ENCODE measurements at regions not wholly inside any gene's neighbourhood (a gene's known extent, or its start where the extent isn't known, plus 50 kb on each side); places are given as distances from the start of the nearest gene placed in this dataset.

- no peaks in the 10 kb centered on the region for H3K36me3 ChIP-seq (replicated peaks; ENCODE audit: insufficient read depth, low read length)
- H3K4me2 ChIP-seq (ENCODE audit: low read depth, low read length): no peak overlapping the region
- no peaks in the 10 kb centered on the region for H3K9me2 ChIP-seq (replicated peaks; ENCODE audit: insufficient read depth, low read length)
- no peak overlapping the region for H3K4me3 ChIP-seq (ENCODE audit: low read length)
- H3F3A ChIP-seq (ENCODE audit: insufficient read depth, low read length): no peaks in the 10 kb centered on the region
- TF ChIP-seq, protein P1, sequence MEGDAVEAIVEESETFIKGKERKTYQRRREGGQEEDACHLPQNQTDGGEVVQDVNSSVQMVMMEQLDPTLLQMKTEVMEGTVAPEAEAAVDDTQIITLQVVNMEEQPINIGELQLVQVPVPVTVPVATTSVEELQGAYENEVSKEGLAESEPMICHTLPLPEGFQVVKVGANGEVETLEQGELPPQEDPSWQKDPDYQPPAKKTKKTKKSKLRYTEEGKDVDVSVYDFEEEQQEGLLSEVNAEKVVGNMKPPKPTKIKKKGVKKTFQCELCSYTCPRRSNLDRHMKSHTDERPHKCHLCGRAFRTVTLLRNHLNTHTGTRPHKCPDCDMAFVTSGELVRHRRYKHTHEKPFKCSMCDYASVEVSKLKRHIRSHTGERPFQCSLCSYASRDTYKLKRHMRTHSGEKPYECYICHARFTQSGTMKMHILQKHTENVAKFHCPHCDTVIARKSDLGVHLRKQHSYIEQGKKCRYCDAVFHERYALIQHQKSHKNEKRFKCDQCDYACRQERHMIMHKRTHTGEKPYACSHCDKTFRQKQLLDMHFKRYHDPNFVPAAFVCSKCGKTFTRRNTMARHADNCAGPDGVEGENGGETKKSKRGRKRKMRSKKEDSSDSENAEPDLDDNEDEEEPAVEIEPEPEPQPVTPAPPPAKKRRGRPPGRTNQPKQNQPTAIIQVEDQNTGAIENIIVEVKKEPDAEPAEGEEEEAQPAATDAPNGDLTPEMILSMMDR (IDR thresholded peaks at IDR 0.05; ENCODE audit: low read length): no peak
- TF ChIP-seq EZH2 (optimal IDR thresholded peaks at IDR 0.05; ENCODE audit: low read depth, low read length) (no peak), EZH2phosphoT487 (IDR thresholded peaks at IDR 0.05; ENCODE audit: low read length) (no peak)
- H3K79me2 ChIP-seq (ENCODE audit: low read length): no peaks in the 10 kb centered on the region
- no peaks in the 10 kb centered on the region for H3K27me3 ChIP-seq (replicated peaks; ENCODE audit: insufficient read depth, low read length)
- no peaks in the 10 kb centered on the region for H3K4me1 ChIP-seq (ENCODE audit: low read length)
- no peak for DNase-seq
- H3K9me3 ChIP-seq (replicated peaks; ENCODE audit: insufficient read depth, low read length): no peaks in the 10 kb centered on the region
- H2AFZ ChIP-seq (ENCODE audit: low read length): no peak overlapping the region
- no peak overlapping the region for H3K9ac ChIP-seq (ENCODE audit: low read length)
- H3K27ac ChIP-seq (ENCODE audit: low read length): no peak overlapping the region
- H4K20me1 ChIP-seq (ENCODE audit: insufficient read depth, low read length): no peaks in the 10 kb centered on the region
Measured at GRCh38 chr2:82246220-82246775, 1941.7 kb upstream of the LRRTM1 start.

- Histone ChIP-seq H3K79me2 (ENCODE audit: low read length) (no peaks in the 10 kb centered on the region), H3K27me3 (replicated peaks; ENCODE audit: insufficient read depth, low read length) (no peaks in the 10 kb centered on the region), H3K9me2 (replicated peaks; ENCODE audit: insufficient read depth, low read length) (no peaks in the 10 kb centered on the region), H3K9me3 (replicated peaks; ENCODE audit: insufficient read depth, low read length) (no peaks in the 10 kb centered on the region), H3K36me3 (replicated peaks; ENCODE audit: insufficient read depth, low read length) (no peaks in the 10 kb centered on the region), H3K4me2 (ENCODE audit: low read depth, low read length) (no peak overlapping the region), H3K27ac (ENCODE audit: low read length) (no peak overlapping the region), H3F3A (ENCODE audit: insufficient read depth, low read length) (no peaks in the 10 kb centered on the region), H2AFZ (ENCODE audit: low read length) (no peak overlapping the region), H4K20me1 (ENCODE audit: insufficient read depth, low read length) (no peaks in the 10 kb centered on the region), H3K9ac (ENCODE audit: low read length) (no peak overlapping the region), H3K4me1 (ENCODE audit: low read length) (no peaks in the 10 kb centered on the region), H3K4me3 (ENCODE audit: low read length) (no peak overlapping the region)
- no peak for DNase-seq
- TF ChIP-seq EZH2phosphoT487 (IDR thresholded peaks at IDR 0.05; ENCODE audit: low read length) (no peak), EZH2 (optimal IDR thresholded peaks at IDR 0.05; ENCODE audit: low read depth, low read length) (no peak)
- TF ChIP-seq, protein P1 (IDR thresholded peaks at IDR 0.05; ENCODE audit: low read length): no peak
Measured at GRCh38 chr2:82239176-82239575, 1934.6 kb upstream of the LRRTM1 start.

- no peak for TF ChIP-seq EZH2 (optimal IDR thresholded peaks at IDR 0.05; ENCODE audit: low read depth, low read length)
- TF ChIP-seq, protein P1 (IDR thresholded peaks at IDR 0.05; ENCODE audit: low read length): no peak
- no peak for TF ChIP-seq EZH2phosphoT487 (IDR thresholded peaks at IDR 0.05; ENCODE audit: low read length)
- Histone ChIP-seq H3K4me2 (ENCODE audit: low read depth, low read length) (no peak overlapping the region), H4K20me1 (ENCODE audit: insufficient read depth, low read length) (no peaks in the 10 kb centered on the region), H3K9ac (ENCODE audit: low read length) (no peak overlapping the region), H3K4me1 (ENCODE audit: low read length) (no peaks in the 10 kb centered on the region), H3K27ac (ENCODE audit: low read length) (no peak overlapping the region), H3K79me2 (ENCODE audit: low read length) (no peaks in the 10 kb centered on the region), H2AFZ (ENCODE audit: low read length) (no peak overlapping the region), H3K36me3 (replicated peaks; ENCODE audit: insufficient read depth, low read length) (no peaks in the 10 kb centered on the region), H3K4me3 (ENCODE audit: low read length) (no peak overlapping the region), H3F3A (ENCODE audit: insufficient read depth, low read length) (no peaks in the 10 kb centered on the region), H3K9me2 (replicated peaks; ENCODE audit: insufficient read depth, low read length) (no peaks in the 10 kb centered on the region), H3K9me3 (replicated peaks; ENCODE audit: insufficient read depth, low read length) (no peaks in the 10 kb centered on the region), H3K27me3 (replicated peaks; ENCODE audit: insufficient read depth, low read length) (no peaks in the 10 kb centered on the region)
- no peak for DNase-seq
Measured at GRCh38 chr2:82237994-82238662, 1933.6 kb upstream of the LRRTM1 start.
